ENCODE measurements at regions not wholly inside any gene's neighbourhood (a gene's known extent, or its start where the extent isn't known, plus 50 kb on each side); places are given as distances from the start of the nearest gene placed in this dataset.
"Not testable (repeated sequence)": the region's sequence is repeated elsewhere in the genome, so short reads cannot be mapped to it uniquely, and the experiment has no call there.

DNA sequence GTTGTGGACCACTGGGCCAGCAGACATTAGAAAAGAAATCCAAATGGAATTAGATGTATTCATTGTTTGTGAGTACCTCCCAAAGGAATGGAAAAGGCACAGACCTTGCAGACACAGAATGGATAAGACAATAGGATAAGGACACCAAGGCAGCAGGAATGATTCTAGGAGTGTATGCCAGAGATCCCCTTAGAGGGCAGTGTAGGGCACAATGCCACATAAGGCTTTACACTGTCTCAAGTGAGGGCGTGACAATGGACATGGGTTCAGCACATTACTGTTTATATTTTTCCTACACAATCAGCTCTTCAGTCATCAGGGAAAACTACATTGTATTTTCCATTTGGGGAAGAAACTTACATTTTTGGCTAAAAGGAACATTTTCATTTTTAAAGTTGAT is 250.9 kb downstream of the PTH2R start:
- ChIA-PET CTCF (no interaction called here), POLR2A (no interaction called here)
- Histone ChIP-seq H3K36me3 (ENCODE audit: control insufficient read depth in 4 of 4, insufficient read depth in 4 of 4, low read length in 3 of 4) (no peaks in the 10 kb centered on the region), H3K4me1 (ENCODE audit: control extremely low read depth in 1 of 4, control insufficient read depth in 4 of 4, insufficient read depth in 4 of 4, low read length in 3 of 4) (no peaks in the 10 kb centered on the region), H3K27me3 (replicated peaks in 2 of 5; ENCODE audit: control insufficient read depth in 4 of 5, insufficient read depth in 5 of 5, low read length in 4 of 5) (no peaks in the 10 kb centered on the region), H3K4me3 (ENCODE audit: control insufficient read depth in 1 of 7, extremely low read depth in 1 of 7, insufficient read depth in 4 of 7, low read depth in 2 of 7, low read length in 6 of 7) (no peak overlapping the region), H3K27ac (ENCODE audit: insufficient read depth in 1 of 2, low read depth in 1 of 2, low read length in 2 of 2, poor library complexity in 1 of 2, severe bottlenecking in 2 of 2) (no peak overlapping the region), H3K9me3 (ENCODE audit: control extremely low read depth in 1 of 5, control insufficient read depth in 4 of 5, insufficient read depth in 2 of 5, low read depth in 1 of 5, low read length in 4 of 5) (peaks cover 0 to 2% (median 0%) of the 10 kb centered on the region in 5 experiments)
- DNase-seq = no peak
- no CpG with 5 or more reads among the region's 1 CpG for WGBS (ENCODE audit: insufficient coverage)

DNA sequence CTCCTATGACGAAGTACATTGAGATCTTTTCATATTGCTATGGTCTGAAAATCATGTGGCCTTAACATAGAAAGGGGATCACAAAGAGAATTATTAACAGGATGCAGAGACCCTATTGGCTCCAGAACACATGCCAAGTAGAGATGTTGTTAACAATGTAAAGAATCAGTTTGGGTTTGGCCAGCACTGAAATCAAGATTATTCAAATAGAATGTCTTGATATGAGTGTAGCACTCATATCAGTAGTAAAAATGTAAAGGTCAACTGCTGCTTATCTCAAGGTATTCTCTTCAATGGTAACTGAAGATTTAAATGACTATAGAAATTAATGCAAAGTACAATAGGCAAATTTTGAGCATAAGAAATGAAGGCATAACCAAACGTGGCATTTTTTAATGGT is 262.8 kb downstream of the PTH2R start:
- Histone ChIP-seq H3K4me3 (ENCODE audit: control insufficient read depth in 1 of 7, extremely low read depth in 1 of 7, insufficient read depth in 4 of 7, low read depth in 2 of 7, low read length in 6 of 7) (no peak overlapping the region), H3K4me1 (ENCODE audit: control extremely low read depth in 1 of 4, control insufficient read depth in 4 of 4, insufficient read depth in 4 of 4, low read length in 3 of 4) (no peaks in the 10 kb centered on the region), H3K9me3 (ENCODE audit: control extremely low read depth in 1 of 5, control insufficient read depth in 4 of 5, insufficient read depth in 2 of 5, low read depth in 1 of 5, low read length in 4 of 5) (no peaks in the 10 kb centered on the region), H3K27me3 (replicated peaks in 2 of 5; ENCODE audit: control insufficient read depth in 4 of 5, insufficient read depth in 5 of 5, low read length in 4 of 5) (no peaks in the 10 kb centered on the region), H3K27ac (ENCODE audit: insufficient read depth in 1 of 2, low read depth in 1 of 2, low read length in 2 of 2, poor library complexity in 1 of 2, severe bottlenecking in 2 of 2) (no peak overlapping the region), H3K36me3 (ENCODE audit: control insufficient read depth in 4 of 4, insufficient read depth in 4 of 4, low read length in 3 of 4) (no peaks in the 10 kb centered on the region)
- 100% methylated on average over 1 of the region's 2 CpGs for WGBS (ENCODE audit: insufficient coverage)
- ChIA-PET CTCF (no interaction called here), POLR2A (no interaction called here)
- DNase-seq = no peak

DNA sequence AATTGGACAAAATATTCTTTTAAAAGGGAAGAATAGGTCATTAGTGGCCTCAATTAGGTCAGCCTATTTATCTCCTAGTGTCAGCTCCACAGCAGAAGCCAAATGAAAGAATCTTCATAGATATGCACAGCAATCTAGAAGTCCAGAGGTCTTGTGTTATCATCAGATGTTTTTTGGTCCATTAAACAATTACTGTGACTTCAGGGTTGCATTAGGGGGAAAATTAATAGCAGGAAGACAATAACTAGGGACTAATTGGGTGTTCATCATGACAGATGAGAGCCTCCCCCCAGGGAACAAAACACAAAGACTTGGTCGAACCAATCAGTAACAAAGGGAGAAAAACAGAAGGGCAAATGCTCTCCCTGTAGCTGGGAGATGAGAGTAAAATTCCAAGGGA is 264.7 kb downstream of the PTH2R start:
- Histone ChIP-seq H3K27me3 (replicated peaks in 2 of 5; ENCODE audit: control insufficient read depth in 4 of 5, insufficient read depth in 5 of 5, low read length in 4 of 5) (no peaks in the 10 kb centered on the region), H3K9me3 (ENCODE audit: control extremely low read depth in 1 of 5, control insufficient read depth in 4 of 5, insufficient read depth in 2 of 5, low read depth in 1 of 5, low read length in 4 of 5) (no peaks in the 10 kb centered on the region), H3K4me3 (ENCODE audit: control insufficient read depth in 1 of 7, extremely low read depth in 1 of 7, insufficient read depth in 4 of 7, low read depth in 2 of 7, low read length in 6 of 7) (no peak overlapping the region), H3K27ac (ENCODE audit: insufficient read depth in 1 of 2, low read depth in 1 of 2, low read length in 2 of 2, poor library complexity in 1 of 2, severe bottlenecking in 2 of 2) (no peak overlapping the region), H3K4me1 (ENCODE audit: control extremely low read depth in 1 of 4, control insufficient read depth in 4 of 4, insufficient read depth in 4 of 4, low read length in 3 of 4) (no peaks in the 10 kb centered on the region), H3K36me3 (ENCODE audit: control insufficient read depth in 4 of 4, insufficient read depth in 4 of 4, low read length in 3 of 4) (no peaks in the 10 kb centered on the region)
- DNase-seq = no peak
- ChIA-PET POLR2A (no interaction called here), CTCF (no interaction called here)
- no CpG with 5 or more reads among the region's 1 CpG for WGBS (ENCODE audit: insufficient coverage)

DNA sequence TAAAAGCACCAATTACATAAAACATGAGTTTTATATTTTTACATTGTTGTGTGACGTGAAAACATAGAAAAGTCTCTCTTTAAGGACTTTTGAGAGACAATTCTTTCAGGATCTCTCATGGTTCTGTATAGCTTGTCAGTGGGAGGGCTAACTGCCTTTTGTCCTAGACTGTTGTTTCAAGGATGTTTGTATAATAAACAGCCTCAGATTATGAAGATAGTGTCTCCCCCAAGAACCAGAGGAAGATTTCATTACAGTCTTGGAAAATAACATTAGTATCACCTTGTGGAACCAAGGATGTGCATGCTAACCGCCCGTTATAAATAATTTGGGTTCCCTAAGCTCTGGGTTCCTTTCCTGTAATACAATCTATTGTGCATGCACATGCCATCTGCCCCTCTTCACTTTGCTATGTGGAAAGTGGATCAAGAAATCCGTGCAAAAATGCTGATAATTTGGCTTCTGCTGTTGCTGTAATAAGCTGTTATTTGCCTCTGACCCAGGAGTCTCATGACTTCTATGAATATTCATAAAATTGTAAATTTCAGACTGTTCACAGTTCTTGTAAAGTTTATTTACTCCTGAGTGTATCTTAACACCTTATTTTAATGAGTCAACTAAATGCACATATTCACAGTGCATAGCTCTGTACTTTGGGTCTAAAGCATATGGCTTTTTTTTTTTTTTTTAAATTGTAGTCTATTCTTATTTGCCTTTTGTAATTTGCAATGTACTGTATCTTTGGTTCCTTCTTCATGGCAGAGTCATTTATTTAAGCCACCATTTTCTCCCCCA is 265.5 kb downstream of the PTH2R start:
- no peaks in the 10 kb centered on the region for H3K9me3 ChIP-seq (ENCODE audit: control extremely low read depth in 1 of 5, control insufficient read depth in 4 of 5, insufficient read depth in 2 of 5, low read depth in 1 of 5, low read length in 4 of 5)
- WGBS (ENCODE audit: insufficient coverage) = 100% methylated on average over 2 of the region's 4 CpGs
- no peaks in the 10 kb centered on the region for H3K27me3 ChIP-seq (replicated peaks in 2 of 5; ENCODE audit: control insufficient read depth in 4 of 5, insufficient read depth in 5 of 5, low read length in 4 of 5)
- POLR2A ChIA-PET = no interaction called here
- no peaks in the 10 kb centered on the region for H3K36me3 ChIP-seq (ENCODE audit: control insufficient read depth in 4 of 4, insufficient read depth in 4 of 4, low read length in 3 of 4)
- DNase-seq = no peak
- H3K4me3 ChIP-seq (ENCODE audit: control insufficient read depth in 1 of 7, extremely low read depth in 1 of 7, insufficient read depth in 4 of 7, low read depth in 2 of 7, low read length in 6 of 7) = no peak overlapping the region
- CTCF ChIA-PET = interaction anchor here (0.7 kb wide), 1 partner anchor 662 kb away, joined by 3 read pairs; no protein-coding TSS in a partner anchor
- H3K4me1 ChIP-seq (ENCODE audit: control extremely low read depth in 1 of 4, control insufficient read depth in 4 of 4, insufficient read depth in 4 of 4, low read length in 3 of 4) = no peaks in the 10 kb centered on the region
- no peak overlapping the region for H3K27ac ChIP-seq (ENCODE audit: insufficient read depth in 1 of 2, low read depth in 1 of 2, low read length in 2 of 2, poor library complexity in 1 of 2, severe bottlenecking in 2 of 2)

DNA sequence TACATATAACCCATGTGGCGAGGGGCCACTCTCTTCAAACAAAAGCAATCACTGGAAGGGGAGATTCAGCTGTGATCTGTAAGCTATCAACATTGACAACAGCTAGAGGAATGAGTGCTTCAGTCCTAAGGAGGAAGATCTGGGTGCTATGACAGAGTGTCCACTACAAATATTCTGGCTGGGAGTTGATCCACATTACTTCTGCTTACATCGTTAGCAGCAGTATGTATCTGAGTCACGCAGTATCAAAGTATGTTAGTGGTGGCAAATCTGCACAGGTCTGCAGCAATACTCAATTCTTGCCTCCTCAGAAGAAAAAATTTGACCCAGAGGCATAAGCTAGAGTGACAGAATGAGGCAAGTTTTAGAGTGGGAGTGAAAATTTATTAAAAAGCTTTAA is 267.0 kb downstream of the PTH2R start:
- Histone ChIP-seq H3K4me1 (ENCODE audit: control extremely low read depth in 1 of 4, control insufficient read depth in 4 of 4, insufficient read depth in 4 of 4, low read length in 3 of 4) (no peaks in the 10 kb centered on the region), H3K4me3 (ENCODE audit: control insufficient read depth in 1 of 7, extremely low read depth in 1 of 7, insufficient read depth in 4 of 7, low read depth in 2 of 7, low read length in 6 of 7) (no peak overlapping the region), H3K27ac (ENCODE audit: insufficient read depth in 1 of 2, low read depth in 1 of 2, low read length in 2 of 2, poor library complexity in 1 of 2, severe bottlenecking in 2 of 2) (no peak overlapping the region), H3K27me3 (replicated peaks in 2 of 5; ENCODE audit: control insufficient read depth in 4 of 5, insufficient read depth in 5 of 5, low read length in 4 of 5) (no peaks in the 10 kb centered on the region), H3K36me3 (ENCODE audit: control insufficient read depth in 4 of 4, insufficient read depth in 4 of 4, low read length in 3 of 4) (no peaks in the 10 kb centered on the region), H3K9me3 (ENCODE audit: control extremely low read depth in 1 of 5, control insufficient read depth in 4 of 5, insufficient read depth in 2 of 5, low read depth in 1 of 5, low read length in 4 of 5) (no peaks in the 10 kb centered on the region)
- ChIA-PET POLR2A (no interaction called here), CTCF (no interaction called here)
- 100% methylated on average over 3 of the region's 3 CpGs for WGBS (ENCODE audit: insufficient coverage)
- no peak for DNase-seq

DNA sequence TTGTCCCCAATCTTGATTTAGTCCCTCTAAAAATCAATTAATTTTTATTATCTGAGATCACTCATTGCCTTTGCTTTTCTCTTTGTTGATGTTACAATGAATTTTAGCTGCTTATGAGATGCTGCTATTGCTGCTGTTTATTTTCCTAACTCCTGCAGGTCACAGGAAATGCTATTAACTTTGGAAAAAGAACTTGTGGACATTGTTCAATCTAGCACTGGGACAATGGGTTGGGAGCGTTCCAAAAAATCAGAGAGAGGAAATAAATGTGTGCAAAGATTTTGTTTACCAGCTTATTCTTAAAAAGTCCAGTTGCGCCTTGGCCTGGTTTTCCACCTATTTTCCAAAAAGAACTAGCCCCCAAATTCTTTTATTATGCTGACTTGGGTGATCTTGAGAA is 268.3 kb downstream of the PTH2R start:
- ChIA-PET POLR2A (no interaction called here), CTCF (no interaction called here)
- H3K27me3 ChIP-seq (replicated peaks in 2 of 5; ENCODE audit: control insufficient read depth in 4 of 5, insufficient read depth in 5 of 5, low read length in 4 of 5) = no peaks in the 10 kb centered on the region
- no peaks in the 10 kb centered on the region for H3K36me3 ChIP-seq (ENCODE audit: control insufficient read depth in 4 of 4, insufficient read depth in 4 of 4, low read length in 3 of 4)
- no peak for DNase-seq
- WGBS (ENCODE audit: insufficient coverage) = no CpG with 5 or more reads among the region's 2 CpGs
- H3K4me3 ChIP-seq (ENCODE audit: control insufficient read depth in 1 of 7, extremely low read depth in 1 of 7, insufficient read depth in 4 of 7, low read depth in 2 of 7, low read length in 6 of 7) = no peak overlapping the region
- no peaks in the 10 kb centered on the region for H3K4me1 ChIP-seq (ENCODE audit: control extremely low read depth in 1 of 4, control insufficient read depth in 4 of 4, insufficient read depth in 4 of 4, low read length in 3 of 4)
- no peak overlapping the region for H3K27ac ChIP-seq (ENCODE audit: insufficient read depth in 1 of 2, low read depth in 1 of 2, low read length in 2 of 2, poor library complexity in 1 of 2, severe bottlenecking in 2 of 2)
- no peaks in the 10 kb centered on the region for H3K9me3 ChIP-seq (ENCODE audit: control extremely low read depth in 1 of 5, control insufficient read depth in 4 of 5, insufficient read depth in 2 of 5, low read depth in 1 of 5, low read length in 4 of 5)

DNA sequence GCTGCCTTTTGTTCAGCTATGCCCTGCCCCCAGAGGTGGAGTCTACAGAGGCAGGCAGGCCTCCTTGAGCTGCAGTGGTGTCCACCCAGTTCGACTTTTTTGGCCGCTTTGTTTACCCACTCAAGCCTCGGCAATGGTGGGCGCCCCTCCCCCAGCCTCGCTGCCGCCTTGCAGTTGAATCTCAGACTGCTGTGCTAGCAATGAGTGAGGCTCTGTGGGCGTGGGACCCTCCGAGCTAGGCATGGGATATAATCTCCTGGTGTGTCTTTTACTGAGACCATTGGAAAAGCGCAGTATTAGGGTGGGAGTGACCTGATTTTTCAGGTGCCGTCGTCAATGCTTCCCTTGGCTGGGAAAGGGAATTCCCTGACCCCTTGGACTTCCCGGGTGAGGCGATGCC is 279.3 kb downstream of the PTH2R start:
- H3K36me3 ChIP-seq (ENCODE audit: control insufficient read depth in 4 of 4, insufficient read depth in 4 of 4, low read length in 3 of 4); H3K27ac ChIP-seq (ENCODE audit: insufficient read depth in 1 of 2, low read depth in 1 of 2, low read length in 2 of 2, poor library complexity in 1 of 2, severe bottlenecking in 2 of 2); H3K4me1 ChIP-seq (ENCODE audit: control extremely low read depth in 1 of 4, control insufficient read depth in 4 of 4, insufficient read depth in 4 of 4, low read length in 3 of 4); DNase-seq; POLR2A ChIA-PET; H3K9me3 ChIP-seq (ENCODE audit: control extremely low read depth in 1 of 5, control insufficient read depth in 4 of 5, insufficient read depth in 2 of 5, low read depth in 1 of 5, low read length in 4 of 5); H3K4me3 ChIP-seq (ENCODE audit: control insufficient read depth in 1 of 7, extremely low read depth in 1 of 7, insufficient read depth in 4 of 7, low read depth in 2 of 7, low read length in 6 of 7); CTCF ChIA-PET; H3K27me3 ChIP-seq (replicated peaks in 2 of 5; ENCODE audit: control insufficient read depth in 4 of 5, insufficient read depth in 5 of 5, low read length in 4 of 5): not testable (repeated sequence)
- WGBS (ENCODE audit: insufficient coverage) = 94% methylated on average over 11 of the region's 13 CpGs

Data from common myeloid progenitor, CD34-positive (primary cell).